GM12891 (cell line): ENCODE measurements at regions not wholly inside any gene's neighbourhood (a gene's known extent, or its start where the extent isn't known, plus 50 kb on each side); places are given as distances from the start of the nearest gene placed in this dataset.

Experiments used
- POLR2A ChIP-seq: IDR thresholded peaks from 2 replicates; pipeline ENCODE4 v1.6.1; 2011; ENCODE audit warnings: low read depth, low read length, control low read depth
- POLR2AphosphoS5 ChIP-seq: IDR thresholded peaks from 2 replicates; pipeline ENCODE4 v1.6.1; 2011; ENCODE audit warnings: low read depth, low read length, control low read depth

DNA sequence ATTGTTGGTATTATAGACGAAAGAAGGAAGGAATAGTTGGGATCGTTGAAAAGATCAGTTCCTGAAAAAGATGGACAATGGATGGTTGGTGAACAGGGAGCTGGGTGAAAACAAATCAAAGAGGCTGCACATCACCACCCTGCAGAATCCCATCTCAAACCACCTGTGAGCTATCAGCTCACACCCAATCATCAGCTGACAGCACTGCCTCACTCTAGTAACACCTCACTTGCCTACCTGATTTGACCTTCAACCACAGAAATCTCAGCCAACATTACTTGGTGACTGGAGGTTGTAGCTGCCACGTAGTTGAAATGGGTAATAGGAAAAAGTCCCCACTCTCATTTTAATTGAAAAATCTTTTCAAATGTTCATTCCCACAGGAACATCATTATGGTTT, 101.8 kb upstream of the DST start:
- TF ChIP-seq POLR2A, result no peak
- no peak for TF ChIP-seq POLR2AphosphoS5
